ENCODE measurements at regions not wholly inside any gene's neighbourhood (a gene's known extent, or its start where the extent isn't known, plus 50 kb on each side); places are given as distances from the start of the nearest gene placed in this dataset.

GRCh38 chr5:179416114-179416822 is 71.0 kb upstream of the ADAMTS2 start:
- H3K27ac Mint-ChIP-seq, result no peak overlapping the region
- no peak overlapping the region for H3K27ac ChIP-seq (ENCODE audit: low read length)
- DNase-seq, result no peak
- no peaks in the 10 kb centered on the region for H3K4me1 ChIP-seq (ENCODE audit: control insufficient read depth, insufficient read depth, low read length)
- no peaks in the 10 kb centered on the region for H3K4me1 Mint-ChIP-seq
- H3K36me3 Mint-ChIP-seq, result no peaks in the 10 kb centered on the region
- H3K36me3 ChIP-seq (ENCODE audit: control insufficient read depth, insufficient read depth, low read length), result no peaks in the 10 kb centered on the region
- intact Hi-C loops (cut with micrococcal nuclease), result no loop called here
- TF ChIP-seq, protein P1, sequence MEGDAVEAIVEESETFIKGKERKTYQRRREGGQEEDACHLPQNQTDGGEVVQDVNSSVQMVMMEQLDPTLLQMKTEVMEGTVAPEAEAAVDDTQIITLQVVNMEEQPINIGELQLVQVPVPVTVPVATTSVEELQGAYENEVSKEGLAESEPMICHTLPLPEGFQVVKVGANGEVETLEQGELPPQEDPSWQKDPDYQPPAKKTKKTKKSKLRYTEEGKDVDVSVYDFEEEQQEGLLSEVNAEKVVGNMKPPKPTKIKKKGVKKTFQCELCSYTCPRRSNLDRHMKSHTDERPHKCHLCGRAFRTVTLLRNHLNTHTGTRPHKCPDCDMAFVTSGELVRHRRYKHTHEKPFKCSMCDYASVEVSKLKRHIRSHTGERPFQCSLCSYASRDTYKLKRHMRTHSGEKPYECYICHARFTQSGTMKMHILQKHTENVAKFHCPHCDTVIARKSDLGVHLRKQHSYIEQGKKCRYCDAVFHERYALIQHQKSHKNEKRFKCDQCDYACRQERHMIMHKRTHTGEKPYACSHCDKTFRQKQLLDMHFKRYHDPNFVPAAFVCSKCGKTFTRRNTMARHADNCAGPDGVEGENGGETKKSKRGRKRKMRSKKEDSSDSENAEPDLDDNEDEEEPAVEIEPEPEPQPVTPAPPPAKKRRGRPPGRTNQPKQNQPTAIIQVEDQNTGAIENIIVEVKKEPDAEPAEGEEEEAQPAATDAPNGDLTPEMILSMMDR (IDR thresholded peaks at IDR 0.05), result no peak
- no peak overlapping the region for H3K4me3 Mint-ChIP-seq
- H3K4me3 ChIP-seq (ENCODE audit: low read length), result no peak overlapping the region
- 63% methylated on average over 20 of the region's 21 CpGs for WGBS (ENCODE audit: insufficient coverage)
- no peaks in the 10 kb centered on the region for H3K27me3 ChIP-seq (ENCODE audit: control insufficient read depth, insufficient read depth, low read length)
- ATAC-seq, result no peak
- H3K9me3 Mint-ChIP-seq, result no peaks in the 10 kb centered on the region
- no peaks in the 10 kb centered on the region for H3K9me3 ChIP-seq (ENCODE audit: control insufficient read depth, insufficient read depth, low read length)
- H3K27me3 Mint-ChIP-seq (ENCODE audit: low read depth in 2 of 2), result peaks cover 0 to 8% of the 10 kb centered on the region in 2 donors

DNA sequence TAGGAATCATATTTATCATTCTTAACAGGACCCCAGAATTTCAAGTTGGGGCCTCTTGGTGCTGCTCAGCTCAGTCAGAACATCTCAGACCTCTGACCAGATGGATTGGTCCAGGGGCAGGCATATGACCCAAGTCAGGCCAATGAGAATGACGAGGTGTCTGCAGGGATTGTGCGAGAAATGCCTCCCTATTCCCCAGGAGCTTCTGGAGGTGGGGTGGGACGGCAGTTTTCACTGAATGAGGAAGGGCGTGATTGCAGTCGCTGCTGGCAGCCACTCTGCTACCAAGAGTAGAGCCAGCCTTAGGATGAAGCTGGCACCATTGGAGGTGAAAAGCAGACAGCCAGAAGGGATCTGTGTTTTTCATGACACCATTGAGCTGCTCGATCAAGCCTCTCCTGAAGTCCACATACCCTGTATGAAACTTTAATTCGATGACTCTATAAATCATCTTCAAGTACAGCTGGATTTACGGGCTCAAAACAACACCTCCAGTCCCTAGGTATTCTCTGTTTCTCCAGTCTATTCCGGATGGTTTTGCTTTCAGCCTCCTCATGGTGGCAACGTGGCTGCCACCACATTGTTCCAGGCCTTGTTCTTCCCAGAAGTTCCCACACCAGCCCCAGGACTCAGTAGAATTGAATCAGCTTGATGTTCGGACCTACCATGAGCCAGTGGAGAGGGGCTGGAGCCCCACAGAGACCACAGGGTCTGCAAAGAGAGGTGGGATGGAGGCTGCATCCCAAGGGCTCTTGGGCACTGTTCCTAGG is 70.2 kb upstream of the ADAMTS2 start:
- Histone ChIP-seq H3K27me3 (ENCODE audit: control insufficient read depth, insufficient read depth, low read length) (no peaks in the 10 kb centered on the region), H3K27ac (ENCODE audit: low read length) (no peak overlapping the region), H3K9me3 (ENCODE audit: control insufficient read depth, insufficient read depth, low read length) (no peaks in the 10 kb centered on the region), H3K36me3 (ENCODE audit: control insufficient read depth, insufficient read depth, low read length) (no peaks in the 10 kb centered on the region), H3K4me3 (ENCODE audit: low read length) (no peak overlapping the region), H3K4me1 (ENCODE audit: control insufficient read depth, insufficient read depth, low read length) (no peaks in the 10 kb centered on the region)
- ATAC-seq, result no peak
- no peaks in the 10 kb centered on the region for H3K36me3 Mint-ChIP-seq
- TF ChIP-seq, protein P1 (IDR thresholded peaks at IDR 0.05), result no peak
- H3K4me3 Mint-ChIP-seq, result no peak overlapping the region
- H3K27ac Mint-ChIP-seq, result no peak overlapping the region
- H3K4me1 Mint-ChIP-seq, result no peaks in the 10 kb centered on the region
- H3K27me3 Mint-ChIP-seq (ENCODE audit: low read depth in 2 of 2), result peaks cover 0 to 8% of the 10 kb centered on the region in 2 donors
- intact Hi-C loops (cut with micrococcal nuclease), result no loop called here
- DNase-seq, result no peak
- no peaks in the 10 kb centered on the region for H3K9me3 Mint-ChIP-seq
- WGBS (ENCODE audit: insufficient coverage), result 88% methylated on average over 11 of the region's 11 CpGs

GRCh38 chr5:179414459-179415261 is 69.4 kb upstream of the ADAMTS2 start:
- ATAC-seq (no peak), DNase-seq (no peak)
- H3K36me3 ChIP-seq (ENCODE audit: control insufficient read depth, insufficient read depth, low read length), result no peaks in the 10 kb centered on the region
- TF ChIP-seq, protein P1 (IDR thresholded peaks at IDR 0.05), result no peak
- H3K9me3 ChIP-seq (ENCODE audit: control insufficient read depth, insufficient read depth, low read length), result no peaks in the 10 kb centered on the region
- Mint-ChIP-seq H3K4me3 (no peak overlapping the region), H3K9me3 (no peaks in the 10 kb centered on the region), H3K27me3 (ENCODE audit: low read depth in 2 of 2) (peaks cover 0 to 8% of the 10 kb centered on the region in 2 donors), H3K36me3 (no peaks in the 10 kb centered on the region), H3K4me1 (no peaks in the 10 kb centered on the region), H3K27ac (no peak overlapping the region)
- intact Hi-C loops (cut with micrococcal nuclease), result no loop called here
- H3K27ac ChIP-seq (ENCODE audit: low read length), result no peak overlapping the region
- no peaks in the 10 kb centered on the region for H3K27me3 ChIP-seq (ENCODE audit: control insufficient read depth, insufficient read depth, low read length)
- H3K4me3 ChIP-seq (ENCODE audit: low read length), result no peak overlapping the region
- WGBS (ENCODE audit: insufficient coverage), result 81% methylated on average over 10 of the region's 10 CpGs
- no peaks in the 10 kb centered on the region for H3K4me1 ChIP-seq (ENCODE audit: control insufficient read depth, insufficient read depth, low read length)

All from natural killer cell (primary cell).